Endodermal cell (in vitro differentiated cells): ENCODE measurements at regions not wholly inside any gene's neighbourhood (a gene's known extent, or its start where the extent isn't known, plus 50 kb on each side); places are given as distances from the start of the nearest gene placed in this dataset.

Source experiments
- DNase-seq: peaks from one replicate; pipeline ENCODE4 v3.0.0-alpha.2; 2017
- H3K27ac ChIP-seq: 2 replicates; pipeline ENCODE4 v1.5.1; 2013; ENCODE audit warnings: mild to moderate bottlenecking, low read depth, low read length, moderate library complexity
- H3K27me3 ChIP-seq: 2 replicates; pipeline ENCODE4 v1.6.1; 2013; ENCODE audit warnings: mild to moderate bottlenecking, low read length, moderate library complexity; ENCODE audit not compliant: insufficient read depth, control insufficient read depth, poor library complexity, severe bottlenecking
- H3K36me3 ChIP-seq: 2 replicates; pipeline ENCODE4 v1.7.0; 2013; ENCODE audit warnings: mild to moderate bottlenecking, low read length, moderate library complexity; ENCODE audit not compliant: control insufficient read depth, insufficient read depth
- H3K4me1 ChIP-seq: one replicate; pipeline ENCODE4 v1.7.0; 2013; ENCODE audit warnings: low read length; ENCODE audit not compliant: control insufficient read depth, insufficient read depth
- H3K4me3 ChIP-seq: 2 replicates; pipeline ENCODE4 v1.5.1; 2013; ENCODE audit warnings: mild to moderate bottlenecking, low read length, moderate library complexity
- H3K9ac ChIP-seq: 2 replicates; pipeline ENCODE4 v1.6.1; 2013; ENCODE audit warnings: mild to moderate bottlenecking, low read length, moderate library complexity; ENCODE audit not compliant: poor library complexity, severe bottlenecking; ENCODE audit errors: extremely low read depth
- H3K9me3 ChIP-seq: 2 replicates; pipeline ENCODE4 v1.6.1; 2013; ENCODE audit warnings: mild to moderate bottlenecking, low read length, moderate library complexity; ENCODE audit not compliant: control insufficient read depth
- H3K27ac Mint-ChIP-seq: 2 replicates; pipeline ENCODE4 v1.8.0; 2020; ENCODE audit warnings: mixed read lengths
- H3K27me3 Mint-ChIP-seq: 2 replicates; pipeline ENCODE4 v1.8.0; 2021; ENCODE audit warnings: mild to moderate bottlenecking, mixed read lengths; ENCODE audit not compliant: insufficient read depth
- H3K36me3 Mint-ChIP-seq: 2 replicates; pipeline ENCODE4 v1.8.0; 2020; ENCODE audit warnings: low read depth, mixed read lengths
- H3K4me1 Mint-ChIP-seq: 2 replicates; pipeline ENCODE4 v1.8.0; 2020; ENCODE audit warnings: mixed read lengths
- H3K4me3 Mint-ChIP-seq: 2 replicates; pipeline ENCODE4 v1.8.0; 2020; ENCODE audit warnings: mild to moderate bottlenecking, moderate library complexity, mixed read lengths
- H3K9me3 Mint-ChIP-seq: 2 replicates; pipeline ENCODE4 v1.8.0; 2020; ENCODE audit warnings: mild to moderate bottlenecking, mixed read lengths
- CTCF ChIP-seq: fragments of 200-600 bp; sonication (generic); conservative IDR thresholded peaks from 2 replicates; pipeline ENCODE4 v1.5.0; 2021; ENCODE audit warnings: antibody characterized with exemption, mild to moderate bottlenecking
- WGBS, 2 experiments: methylation state at CpG; one replicate each; pipeline versions ENCODE4 v1.1.5 to v1.1.7; 2013; ENCODE audit warnings: missing lambda C conversion rate in 2 of 2, mixed read lengths in 1 of 2; ENCODE audit not compliant: insufficient coverage in 1 of 2, insufficient read length in 1 of 2; 5-methylcytosine and 5-hydroxymethylcytosine counted together

- Mint-ChIP-seq H3K27ac (no peak overlapping the region), H3K9me3 (peaks cover 19% of the 10 kb centered on the region), H3K4me1 (peaks cover 19% of the 10 kb centered on the region), H3K27me3 (no peaks in the 10 kb centered on the region), H3K36me3 (peaks cover 10% of the 10 kb centered on the region), H3K4me3 (no peak overlapping the region)
- H3K27ac ChIP-seq, result peak overlapping the region; percentile 33
- no peaks in the 10 kb centered on the region for H3K36me3 ChIP-seq
- TF ChIP-seq CTCF, result no peak
- H3K9me3 ChIP-seq, result no peaks in the 10 kb centered on the region
- peaks cover 5% of the 10 kb centered on the region for H3K4me1 ChIP-seq
- no peak overlapping the region for H3K9ac ChIP-seq
- DNase-seq, result no peak
- H3K4me3 ChIP-seq, result no peak overlapping the region
- no peaks in the 10 kb centered on the region for H3K27me3 ChIP-seq
- 76 to 92% methylated on average over 2 of the region's 2 CpGs for WGBS, 2 experiments
Measured at GRCh38 chr3:161422171-161422700, 50.9 kb upstream of the SPTSSB start.
